Endodermal cell (in vitro differentiated cells): ENCODE measurements at regions not wholly inside any gene's neighbourhood (a gene's known extent, or its start where the extent isn't known, plus 50 kb on each side); places are given as distances from the start of the nearest gene placed in this dataset.

Source experiments
- DNase-seq: peaks from one replicate; pipeline ENCODE4 v3.0.0-alpha.2; 2017
- H3K27ac ChIP-seq: 2 replicates; pipeline ENCODE4 v1.5.1; 2013; ENCODE audit warnings: mild to moderate bottlenecking, low read depth, low read length, moderate library complexity
- H3K27me3 ChIP-seq: 2 replicates; pipeline ENCODE4 v1.6.1; 2013; ENCODE audit warnings: mild to moderate bottlenecking, low read length, moderate library complexity; ENCODE audit not compliant: insufficient read depth, control insufficient read depth, poor library complexity, severe bottlenecking
- H3K36me3 ChIP-seq: 2 replicates; pipeline ENCODE4 v1.7.0; 2013; ENCODE audit warnings: mild to moderate bottlenecking, low read length, moderate library complexity; ENCODE audit not compliant: control insufficient read depth, insufficient read depth
- H3K4me1 ChIP-seq: one replicate; pipeline ENCODE4 v1.7.0; 2013; ENCODE audit warnings: low read length; ENCODE audit not compliant: control insufficient read depth, insufficient read depth
- H3K4me3 ChIP-seq: 2 replicates; pipeline ENCODE4 v1.5.1; 2013; ENCODE audit warnings: mild to moderate bottlenecking, low read length, moderate library complexity
- H3K9ac ChIP-seq: 2 replicates; pipeline ENCODE4 v1.6.1; 2013; ENCODE audit warnings: mild to moderate bottlenecking, low read length, moderate library complexity; ENCODE audit not compliant: poor library complexity, severe bottlenecking; ENCODE audit errors: extremely low read depth
- H3K9me3 ChIP-seq: 2 replicates; pipeline ENCODE4 v1.6.1; 2013; ENCODE audit warnings: mild to moderate bottlenecking, low read length, moderate library complexity; ENCODE audit not compliant: control insufficient read depth
- H3K27ac Mint-ChIP-seq: 2 replicates; pipeline ENCODE4 v1.8.0; 2020; ENCODE audit warnings: mixed read lengths
- H3K27me3 Mint-ChIP-seq: 2 replicates; pipeline ENCODE4 v1.8.0; 2021; ENCODE audit warnings: mild to moderate bottlenecking, mixed read lengths; ENCODE audit not compliant: insufficient read depth
- H3K36me3 Mint-ChIP-seq: 2 replicates; pipeline ENCODE4 v1.8.0; 2020; ENCODE audit warnings: low read depth, mixed read lengths
- H3K4me1 Mint-ChIP-seq: 2 replicates; pipeline ENCODE4 v1.8.0; 2020; ENCODE audit warnings: mixed read lengths
- H3K4me3 Mint-ChIP-seq: 2 replicates; pipeline ENCODE4 v1.8.0; 2020; ENCODE audit warnings: mild to moderate bottlenecking, moderate library complexity, mixed read lengths
- H3K9me3 Mint-ChIP-seq: 2 replicates; pipeline ENCODE4 v1.8.0; 2020; ENCODE audit warnings: mild to moderate bottlenecking, mixed read lengths
- CTCF ChIP-seq: fragments of 200-600 bp; sonication (generic); conservative IDR thresholded peaks from 2 replicates; pipeline ENCODE4 v1.5.0; 2021; ENCODE audit warnings: antibody characterized with exemption, mild to moderate bottlenecking
- WGBS, 2 experiments: methylation state at CpG; one replicate each; pipeline versions ENCODE4 v1.1.5 to v1.1.7; 2013; ENCODE audit warnings: missing lambda C conversion rate in 2 of 2, mixed read lengths in 1 of 2; ENCODE audit not compliant: insufficient coverage in 1 of 2, insufficient read length in 1 of 2; 5-methylcytosine and 5-hydroxymethylcytosine counted together

GRCh38 chr4:132642016-132642817, 506.9 kb upstream of the PCDH10 start:
- H3K4me1 Mint-ChIP-seq, result peaks cover 1% of the 10 kb centered on the region
- H3K9ac ChIP-seq, result no peak overlapping the region
- no peaks in the 10 kb centered on the region for H3K27me3 Mint-ChIP-seq
- peak; percentile 78 for DNase-seq
- no peak overlapping the region for H3K4me3 ChIP-seq
- no peak overlapping the region for H3K27ac ChIP-seq
- no peak overlapping the region for H3K27ac Mint-ChIP-seq
- no peaks in the 10 kb centered on the region for H3K36me3 Mint-ChIP-seq
- peaks cover 4% of the 10 kb centered on the region for H3K9me3 Mint-ChIP-seq
- H3K9me3 ChIP-seq, result no peaks in the 10 kb centered on the region
- no peak overlapping the region for H3K4me3 Mint-ChIP-seq
- TF ChIP-seq CTCF, result peak; percentile 92
- no peaks in the 10 kb centered on the region for H3K4me1 ChIP-seq
- no peaks in the 10 kb centered on the region for H3K27me3 ChIP-seq
- no peaks in the 10 kb centered on the region for H3K36me3 ChIP-seq
- WGBS, 2 experiments, result 43 to 46% methylated on average over 4 to 5 of the region's 6 CpGs

GRCh38 chr4:132646186-132646585, 502.9 kb upstream of the PCDH10 start:
- H3K4me1 ChIP-seq, result no peaks in the 10 kb centered on the region
- Mint-ChIP-seq H3K27me3 (no peaks in the 10 kb centered on the region), H3K9me3 (no peaks in the 10 kb centered on the region), H3K27ac (no peak overlapping the region), H3K4me1 (peaks cover 1% of the 10 kb centered on the region), H3K36me3 (no peaks in the 10 kb centered on the region), H3K4me3 (no peak overlapping the region)
- H3K36me3 ChIP-seq, result no peaks in the 10 kb centered on the region
- no peaks in the 10 kb centered on the region for H3K9me3 ChIP-seq
- H3K4me3 ChIP-seq, result no peak overlapping the region
- WGBS, 2 experiments, result 94 to 100% methylated on average over 1 to 2 of the region's 2 CpGs
- no peak for DNase-seq
- no peak overlapping the region for H3K27ac ChIP-seq
- TF ChIP-seq CTCF, result no peak
- no peak overlapping the region for H3K9ac ChIP-seq
- H3K27me3 ChIP-seq, result no peaks in the 10 kb centered on the region

GRCh38 chr4:132651196-132651595, 497.9 kb upstream of the PCDH10 start:
- no peak overlapping the region for H3K4me3 Mint-ChIP-seq
- Histone ChIP-seq H3K36me3 (no peaks in the 10 kb centered on the region), H3K4me1 (no peaks in the 10 kb centered on the region), H3K27ac (no peak overlapping the region), H3K9me3 (peaks cover 11% of the 10 kb centered on the region), H3K4me3 (no peak overlapping the region), H3K27me3 (no peaks in the 10 kb centered on the region), H3K9ac (no peak overlapping the region)
- TF ChIP-seq CTCF, result no peak
- 86% methylated on average over 2 of the region's 2 CpGs; no CpG with 5 or more reads in 1 of the 2 experiments for WGBS, 2 experiments
- H3K4me1 Mint-ChIP-seq, result no peaks in the 10 kb centered on the region
- peaks cover 10% of the 10 kb centered on the region for H3K9me3 Mint-ChIP-seq
- H3K27me3 Mint-ChIP-seq, result no peaks in the 10 kb centered on the region
- no peaks in the 10 kb centered on the region for H3K36me3 Mint-ChIP-seq
- DNase-seq, result no peak
- no peak overlapping the region for H3K27ac Mint-ChIP-seq
